GM21381 (cell line): ENCODE measurements at regions not wholly inside any gene's neighbourhood (a gene's known extent, or its start where the extent isn't known, plus 50 kb on each side); places are given as distances from the start of the nearest gene placed in this dataset.

Source experiments
- ATAC-seq: cut with Tn5 transposase; IDR thresholded peaks from one replicate; pipeline ENCODE4 v1.9.1; 2021; ENCODE audit warnings: mild to moderate bottlenecking, moderate library complexity; ENCODE audit not compliant: unreplicated experiment

- ATAC-seq = no peak
Observed at GRCh38 chr3:152709659-152710058, 125.3 kb upstream of the P2RY1 start.

DNA sequence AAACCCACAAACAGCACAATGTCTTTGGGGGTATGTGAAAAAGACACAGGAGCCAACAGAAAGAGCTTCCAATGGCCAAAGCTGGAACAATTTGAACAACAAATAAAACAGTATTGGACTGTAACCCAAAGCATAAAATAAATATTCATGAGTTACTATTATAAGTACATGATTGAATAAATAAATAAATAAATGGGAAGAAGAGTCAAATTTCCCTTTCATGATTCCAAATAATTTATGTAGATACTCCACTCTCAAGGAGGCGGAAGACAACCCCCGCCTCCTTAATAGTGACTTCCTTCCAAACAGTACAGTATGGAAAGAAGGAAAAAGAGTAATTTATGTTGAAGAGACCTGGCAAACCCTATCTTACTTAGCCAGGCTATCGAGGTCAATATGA, 124.4 kb upstream of the P2RY1 start:
- no peak for ATAC-seq

GRCh38 chr3:152713989-152714388, 120.9 kb upstream of the P2RY1 start:
- ATAC-seq = no peak

DNA sequence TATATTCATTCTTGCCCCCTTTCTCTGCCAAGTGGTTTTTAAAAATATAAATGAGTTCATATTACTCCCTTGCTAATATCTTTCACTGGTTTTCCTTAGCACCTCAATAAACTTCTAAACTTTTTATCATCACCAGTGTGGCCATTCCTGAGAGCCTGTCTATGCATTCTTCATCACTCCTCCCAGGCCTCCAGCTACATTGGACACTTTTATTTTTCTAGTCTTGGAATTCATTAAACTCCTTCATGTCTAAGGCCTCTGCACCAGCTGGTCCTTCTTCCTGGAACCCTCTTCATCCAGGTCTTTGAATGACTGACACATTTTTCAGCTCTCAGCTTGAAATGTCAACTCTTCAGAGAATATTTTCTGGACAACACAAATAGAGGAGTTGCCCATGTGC, 120.4 kb upstream of the P2RY1 start:
- no peak for ATAC-seq

DNA sequence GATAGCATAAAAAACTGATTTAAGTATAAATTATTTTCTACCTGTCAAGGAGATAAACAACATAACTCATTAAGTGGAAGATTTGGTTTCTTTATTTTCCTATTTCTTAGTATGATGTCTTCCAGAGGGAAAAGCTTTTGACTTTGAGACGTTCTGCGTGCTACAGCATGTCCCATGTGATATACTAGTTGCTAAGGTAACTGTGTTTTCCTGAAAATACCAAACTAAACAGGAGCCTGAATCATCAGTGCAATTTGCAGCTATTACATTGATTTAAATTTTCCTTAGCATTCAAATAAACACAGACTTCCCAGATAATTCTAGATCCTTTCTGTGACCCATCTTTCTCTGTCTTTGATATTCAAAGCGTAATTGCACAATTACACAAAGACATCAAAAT, 117.7 kb upstream of the P2RY1 start:
- ATAC-seq = no peak

GRCh38 chr3:152718810-152719209, 116.1 kb upstream of the P2RY1 start:
- ATAC-seq = no peak

GRCh38 chr3:152719264-152719663, 115.7 kb upstream of the P2RY1 start:
- ATAC-seq = no peak

- no peak for ATAC-seq
Observed at GRCh38 chr3:152720951-152721718, 113.8 kb upstream of the P2RY1 start.

DNA sequence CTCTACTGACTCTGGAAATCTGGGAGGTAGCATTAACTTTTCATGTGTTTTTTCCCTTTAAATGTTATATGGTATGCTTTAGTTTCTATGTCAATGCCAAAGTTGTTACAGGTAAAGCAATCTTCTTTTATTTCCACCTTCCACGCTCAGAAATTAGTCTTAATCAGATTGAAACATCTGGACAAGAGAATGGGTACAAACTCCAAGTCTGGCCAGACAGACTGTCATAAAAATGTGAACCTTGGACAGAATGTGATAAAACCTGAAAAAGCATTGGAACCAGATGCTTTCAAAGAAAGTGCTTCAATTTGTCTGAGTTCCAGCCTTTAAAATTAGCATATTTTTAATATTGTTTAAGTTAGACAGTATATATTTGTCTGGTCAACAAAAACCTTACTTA, 110.7 kb upstream of the P2RY1 start:
- ATAC-seq = no peak

GRCh38 chr3:152728231-152728980, 106.5 kb upstream of the P2RY1 start:
- ATAC-seq = no peak

DNA sequence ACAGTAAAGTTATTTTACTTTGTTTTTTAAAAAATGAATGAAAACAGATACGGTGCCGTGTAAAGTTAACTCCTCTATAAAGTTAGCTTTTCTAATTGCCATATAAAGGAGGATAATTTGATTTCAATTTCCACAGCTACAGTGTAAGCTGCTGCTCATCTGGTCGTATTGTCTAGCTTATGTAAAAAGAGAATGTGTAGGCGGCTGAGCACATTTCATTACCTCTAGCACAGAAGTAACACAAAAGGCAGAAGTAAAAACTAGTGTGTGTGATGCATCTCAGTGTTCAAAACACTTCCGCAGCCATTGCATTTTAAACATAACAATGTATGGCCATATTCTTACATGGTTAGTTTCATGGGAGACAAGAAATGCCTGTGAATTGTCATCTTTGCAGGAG, 105.0 kb upstream of the P2RY1 start:
- no peak for ATAC-seq

- no peak for ATAC-seq
Observed at GRCh38 chr3:152731511-152731910, 103.4 kb upstream of the P2RY1 start.

GRCh38 chr3:152733584-152734119, 101.3 kb upstream of the P2RY1 start:
- no peak for ATAC-seq

GRCh38 chr3:152737021-152737908, 97.7 kb upstream of the P2RY1 start:
- peak; percentile 99 for ATAC-seq

DNA sequence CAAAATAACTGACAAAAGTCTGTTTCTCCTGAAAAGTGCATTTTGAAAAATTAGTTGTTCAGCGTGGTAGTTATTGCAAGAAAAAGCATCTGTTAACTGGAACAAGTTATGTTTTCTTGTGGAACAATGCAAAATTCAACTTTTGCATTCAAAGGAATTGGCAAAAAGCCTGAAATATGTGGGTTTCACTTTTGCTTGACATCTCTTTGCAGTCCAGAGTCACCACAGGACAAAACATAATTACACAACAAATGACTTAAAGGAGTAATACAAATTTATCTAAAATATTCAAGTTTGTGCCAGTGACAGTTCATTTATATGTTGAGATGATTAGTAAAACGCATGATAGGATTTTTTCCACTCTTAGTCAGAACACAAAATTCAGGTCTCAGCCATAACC, 96.3 kb upstream of the P2RY1 start:
- peak; percentile 23 for ATAC-seq

DNA sequence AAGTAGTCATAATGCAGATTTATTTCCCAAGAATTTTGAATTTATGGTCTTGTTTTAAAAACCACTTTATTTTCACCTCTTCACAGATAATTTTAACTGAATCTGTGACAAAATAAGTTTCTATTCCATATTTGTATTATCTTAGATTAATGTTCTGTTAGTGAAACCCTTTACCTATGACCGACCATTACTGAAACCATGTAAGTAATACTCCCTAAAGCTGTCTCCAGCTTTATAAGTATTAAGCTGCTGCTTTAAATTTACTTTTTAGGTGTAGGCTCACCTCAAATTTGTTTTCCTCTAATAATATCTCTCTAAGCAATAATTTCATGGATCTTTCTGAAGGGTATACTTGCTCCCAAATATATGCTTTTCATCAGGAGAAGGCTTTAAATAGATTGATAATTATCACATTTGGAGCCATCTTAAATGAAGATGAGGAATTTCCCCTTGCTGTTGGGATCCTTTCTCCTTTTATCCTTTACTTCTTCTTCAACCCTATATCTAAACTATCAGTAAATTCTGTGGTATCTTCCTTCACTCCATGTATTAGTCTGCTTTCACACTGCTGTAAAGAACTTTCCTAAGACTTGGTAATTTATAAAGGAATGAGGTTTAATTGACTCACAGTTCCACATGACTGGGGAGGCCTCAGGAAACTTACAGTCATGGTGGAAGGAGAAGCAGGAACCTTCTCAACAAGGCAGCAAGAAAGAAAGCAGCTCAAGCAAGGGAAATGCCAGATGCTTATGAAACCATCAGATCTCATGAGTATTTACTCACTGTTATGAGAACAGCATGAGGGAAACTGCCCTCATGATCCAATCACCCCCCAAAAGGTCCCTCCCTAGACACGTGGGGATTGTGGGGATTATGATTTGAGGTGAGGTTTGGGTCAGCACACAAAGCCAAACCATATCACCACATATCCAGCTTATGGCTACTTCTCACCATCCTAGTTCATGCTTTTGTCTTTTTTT, 92.3 kb upstream of the P2RY1 start:
- peak; percentile 45 for ATAC-seq

DNA sequence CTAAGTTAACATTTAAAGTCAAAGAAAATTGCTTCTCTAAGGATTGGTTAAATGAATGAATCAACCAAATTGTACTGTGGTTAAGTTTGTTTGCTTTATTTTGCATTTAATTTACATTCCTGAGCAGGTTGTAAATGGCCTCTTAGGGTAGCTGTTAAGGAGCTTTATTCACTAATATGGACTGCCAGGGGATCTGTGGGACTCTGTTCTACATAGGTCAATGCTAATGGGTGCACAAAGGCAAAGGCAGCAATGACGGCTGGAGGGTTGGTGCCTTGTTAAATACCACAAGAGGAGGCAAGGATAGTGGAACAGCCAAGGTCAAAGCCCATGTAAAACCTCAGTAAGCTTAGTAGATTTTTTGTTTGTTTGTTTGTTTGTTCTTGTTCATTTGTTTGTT, 89.3 kb upstream of the P2RY1 start:
- no peak for ATAC-seq

GRCh38 chr3:152754303-152754702, 80.6 kb upstream of the P2RY1 start:
- no peak for ATAC-seq

GRCh38 chr3:152756807-152757206, 78.1 kb upstream of the P2RY1 start:
- ATAC-seq = no peak

- peak; percentile 90 for ATAC-seq
Observed at GRCh38 chr3:152760024-152760563, 74.8 kb upstream of the P2RY1 start.
